ENCODE measurements at regions not wholly inside any gene's neighbourhood (a gene's known extent, or its start where the extent isn't known, plus 50 kb on each side); places are given as distances from the start of the nearest gene placed in this dataset.

DNA sequence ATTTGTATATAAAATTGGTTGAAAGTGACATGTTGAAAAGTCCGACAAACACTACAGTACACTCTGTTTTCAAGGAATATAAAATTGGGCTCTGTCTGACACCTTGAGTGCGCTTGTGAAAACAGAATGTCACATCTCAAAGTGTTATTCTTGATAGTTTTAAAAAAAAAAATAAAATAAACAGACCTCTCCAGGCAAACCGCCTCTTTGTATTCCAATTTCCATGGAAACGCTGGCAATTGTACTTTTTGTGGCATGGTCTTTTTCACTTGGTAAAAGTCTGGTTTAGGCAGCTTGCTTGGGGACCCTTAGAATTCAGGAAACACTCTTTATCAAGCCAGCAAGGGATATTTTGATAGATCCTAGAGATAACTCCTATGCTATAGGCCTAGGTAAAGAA is 302.5 kb downstream of the RAB28 start:
- TF ChIP-seq, protein P1, sequence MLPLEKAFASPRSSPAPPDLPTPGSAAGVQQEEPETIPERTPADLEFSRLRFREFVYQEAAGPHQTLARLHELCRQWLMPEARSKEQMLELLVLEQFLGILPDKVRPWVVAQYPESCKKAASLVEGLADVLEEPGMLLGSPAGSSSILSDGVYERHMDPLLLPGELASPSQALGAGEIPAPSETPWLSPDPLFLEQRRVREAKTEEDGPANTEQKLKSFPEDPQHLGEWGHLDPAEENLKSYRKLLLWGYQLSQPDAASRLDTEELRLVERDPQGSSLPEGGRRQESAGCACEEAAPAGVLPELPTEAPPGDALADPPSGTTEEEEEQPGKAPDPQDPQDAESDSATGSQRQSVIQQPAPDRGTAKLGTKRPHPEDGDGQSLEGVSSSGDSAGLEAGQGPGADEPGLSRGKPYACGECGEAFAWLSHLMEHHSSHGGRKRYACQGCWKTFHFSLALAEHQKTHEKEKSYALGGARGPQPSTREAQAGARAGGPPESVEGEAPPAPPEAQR (tag by site-specific recombination; IDR thresholded peaks at IDR 0.05), result no peak
- TF ChIP-seq, protein P2, sequence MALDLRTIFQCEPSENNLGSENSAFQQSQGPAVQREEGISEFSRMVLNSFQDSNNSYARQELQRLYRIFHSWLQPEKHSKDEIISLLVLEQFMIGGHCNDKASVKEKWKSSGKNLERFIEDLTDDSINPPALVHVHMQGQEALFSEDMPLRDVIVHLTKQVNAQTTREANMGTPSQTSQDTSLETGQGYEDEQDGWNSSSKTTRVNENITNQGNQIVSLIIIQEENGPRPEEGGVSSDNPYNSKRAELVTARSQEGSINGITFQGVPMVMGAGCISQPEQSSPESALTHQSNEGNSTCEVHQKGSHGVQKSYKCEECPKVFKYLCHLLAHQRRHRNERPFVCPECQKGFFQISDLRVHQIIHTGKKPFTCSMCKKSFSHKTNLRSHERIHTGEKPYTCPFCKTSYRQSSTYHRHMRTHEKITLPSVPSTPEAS (tag by site-specific recombination; IDR thresholded peaks at IDR 0.05), result no peak
- TF ChIP-seq, protein P3, sequence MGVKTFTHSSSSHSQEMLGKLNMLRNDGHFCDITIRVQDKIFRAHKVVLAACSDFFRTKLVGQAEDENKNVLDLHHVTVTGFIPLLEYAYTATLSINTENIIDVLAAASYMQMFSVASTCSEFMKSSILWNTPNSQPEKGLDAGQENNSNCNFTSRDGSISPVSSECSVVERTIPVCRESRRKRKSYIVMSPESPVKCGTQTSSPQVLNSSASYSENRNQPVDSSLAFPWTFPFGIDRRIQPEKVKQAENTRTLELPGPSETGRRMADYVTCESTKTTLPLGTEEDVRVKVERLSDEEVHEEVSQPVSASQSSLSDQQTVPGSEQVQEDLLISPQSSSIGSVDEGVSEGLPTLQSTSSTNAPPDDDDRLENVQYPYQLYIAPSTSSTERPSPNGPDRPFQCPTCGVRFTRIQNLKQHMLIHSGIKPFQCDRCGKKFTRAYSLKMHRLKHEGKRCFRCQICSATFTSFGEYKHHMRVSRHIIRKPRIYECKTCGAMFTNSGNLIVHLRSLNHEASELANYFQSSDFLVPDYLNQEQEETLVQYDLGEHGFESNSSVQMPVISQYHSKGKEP (tag by site-specific recombination; IDR thresholded peaks at IDR 0.05), result no peak
- no peak for TF ChIP-seq SP2 (tag by site-specific recombination; IDR thresholded peaks at IDR 0.05)
- TF ChIP-seq, protein P4, sequence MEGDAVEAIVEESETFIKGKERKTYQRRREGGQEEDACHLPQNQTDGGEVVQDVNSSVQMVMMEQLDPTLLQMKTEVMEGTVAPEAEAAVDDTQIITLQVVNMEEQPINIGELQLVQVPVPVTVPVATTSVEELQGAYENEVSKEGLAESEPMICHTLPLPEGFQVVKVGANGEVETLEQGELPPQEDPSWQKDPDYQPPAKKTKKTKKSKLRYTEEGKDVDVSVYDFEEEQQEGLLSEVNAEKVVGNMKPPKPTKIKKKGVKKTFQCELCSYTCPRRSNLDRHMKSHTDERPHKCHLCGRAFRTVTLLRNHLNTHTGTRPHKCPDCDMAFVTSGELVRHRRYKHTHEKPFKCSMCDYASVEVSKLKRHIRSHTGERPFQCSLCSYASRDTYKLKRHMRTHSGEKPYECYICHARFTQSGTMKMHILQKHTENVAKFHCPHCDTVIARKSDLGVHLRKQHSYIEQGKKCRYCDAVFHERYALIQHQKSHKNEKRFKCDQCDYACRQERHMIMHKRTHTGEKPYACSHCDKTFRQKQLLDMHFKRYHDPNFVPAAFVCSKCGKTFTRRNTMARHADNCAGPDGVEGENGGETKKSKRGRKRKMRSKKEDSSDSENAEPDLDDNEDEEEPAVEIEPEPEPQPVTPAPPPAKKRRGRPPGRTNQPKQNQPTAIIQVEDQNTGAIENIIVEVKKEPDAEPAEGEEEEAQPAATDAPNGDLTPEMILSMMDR (tag by site-specific recombination; IDR thresholded peaks at IDR 0.05), result no peak
- TF ChIP-seq ZNF629 (tag by site-specific recombination; IDR thresholded peaks at IDR 0.05), result no peak
- TF ChIP-seq GLIS1 (tag by site-specific recombination; IDR thresholded peaks at IDR 0.05), result no peak
- TF ChIP-seq ZNF24 (tag by site-specific recombination; IDR thresholded peaks at IDR 0.05), result no peak
- no peak for TF ChIP-seq REPIN1 (tag by site-specific recombination; IDR thresholded peaks at IDR 0.05; ENCODE audit: low read depth)
- no peak for TF ChIP-seq ZNF221 (tag by site-specific recombination; IDR thresholded peaks at IDR 0.05; ENCODE audit: borderline replicate concordance)
- TF ChIP-seq, protein P5, sequence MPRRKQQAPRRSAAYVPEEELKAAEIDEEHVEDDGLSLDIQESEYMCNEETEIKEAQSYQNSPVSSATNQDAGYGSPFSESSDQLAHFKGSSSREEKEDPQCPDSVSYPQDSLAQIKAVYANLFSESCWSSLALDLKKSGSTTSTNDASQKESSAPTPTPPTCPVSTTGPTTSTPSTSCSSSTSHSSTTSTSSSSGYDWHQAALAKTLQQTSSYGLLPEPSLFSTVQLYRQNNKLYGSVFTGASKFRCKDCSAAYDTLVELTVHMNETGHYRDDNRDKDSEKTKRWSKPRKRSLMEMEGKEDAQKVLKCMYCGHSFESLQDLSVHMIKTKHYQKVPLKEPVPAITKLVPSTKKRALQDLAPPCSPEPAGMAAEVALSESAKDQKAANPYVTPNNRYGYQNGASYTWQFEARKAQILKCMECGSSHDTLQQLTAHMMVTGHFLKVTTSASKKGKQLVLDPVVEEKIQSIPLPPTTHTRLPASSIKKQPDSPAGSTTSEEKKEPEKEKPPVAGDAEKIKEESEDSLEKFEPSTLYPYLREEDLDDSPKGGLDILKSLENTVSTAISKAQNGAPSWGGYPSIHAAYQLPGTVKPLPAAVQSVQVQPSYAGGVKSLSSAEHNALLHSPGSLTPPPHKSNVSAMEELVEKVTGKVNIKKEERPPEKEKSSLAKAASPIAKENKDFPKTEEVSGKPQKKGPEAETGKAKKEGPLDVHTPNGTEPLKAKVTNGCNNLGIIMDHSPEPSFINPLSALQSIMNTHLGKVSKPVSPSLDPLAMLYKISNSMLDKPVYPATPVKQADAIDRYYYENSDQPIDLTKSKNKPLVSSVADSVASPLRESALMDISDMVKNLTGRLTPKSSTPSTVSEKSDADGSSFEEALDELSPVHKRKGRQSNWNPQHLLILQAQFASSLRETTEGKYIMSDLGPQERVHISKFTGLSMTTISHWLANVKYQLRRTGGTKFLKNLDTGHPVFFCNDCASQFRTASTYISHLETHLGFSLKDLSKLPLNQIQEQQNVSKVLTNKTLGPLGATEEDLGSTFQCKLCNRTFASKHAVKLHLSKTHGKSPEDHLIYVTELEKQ (tag by site-specific recombination; IDR thresholded peaks at IDR 0.05; ENCODE audit: borderline replicate concordance), result no peak
- TF ChIP-seq, protein P6, sequence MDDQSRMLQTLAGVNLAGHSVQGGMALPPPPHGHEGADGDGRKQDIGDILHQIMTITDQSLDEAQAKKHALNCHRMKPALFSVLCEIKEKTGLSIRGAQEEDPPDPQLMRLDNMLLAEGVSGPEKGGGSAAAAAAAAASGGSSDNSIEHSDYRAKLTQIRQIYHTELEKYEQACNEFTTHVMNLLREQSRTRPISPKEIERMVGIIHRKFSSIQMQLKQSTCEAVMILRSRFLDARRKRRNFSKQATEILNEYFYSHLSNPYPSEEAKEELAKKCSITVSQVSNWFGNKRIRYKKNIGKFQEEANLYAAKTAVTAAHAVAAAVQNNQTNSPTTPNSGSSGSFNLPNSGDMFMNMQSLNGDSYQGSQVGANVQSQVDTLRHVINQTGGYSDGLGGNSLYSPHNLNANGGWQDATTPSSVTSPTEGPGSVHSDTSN (CRISPR knock-in tag; IDR thresholded peaks at IDR 0.05), result no peak
- TF ChIP-seq GLI4 (tag by site-specific recombination; IDR thresholded peaks at IDR 0.05), result no peak
- TF ChIP-seq ZNF140 (tag by site-specific recombination; IDR thresholded peaks at IDR 0.05), result no peak
